ENCODE measurements at regions not wholly inside any gene's neighbourhood (a gene's known extent, or its start where the extent isn't known, plus 50 kb on each side); places are given as distances from the start of the nearest gene placed in this dataset.
"Not testable (repeated sequence)": the region's sequence is repeated elsewhere in the genome, so short reads cannot be mapped to it uniquely, and the experiment has no call there.

DNA sequence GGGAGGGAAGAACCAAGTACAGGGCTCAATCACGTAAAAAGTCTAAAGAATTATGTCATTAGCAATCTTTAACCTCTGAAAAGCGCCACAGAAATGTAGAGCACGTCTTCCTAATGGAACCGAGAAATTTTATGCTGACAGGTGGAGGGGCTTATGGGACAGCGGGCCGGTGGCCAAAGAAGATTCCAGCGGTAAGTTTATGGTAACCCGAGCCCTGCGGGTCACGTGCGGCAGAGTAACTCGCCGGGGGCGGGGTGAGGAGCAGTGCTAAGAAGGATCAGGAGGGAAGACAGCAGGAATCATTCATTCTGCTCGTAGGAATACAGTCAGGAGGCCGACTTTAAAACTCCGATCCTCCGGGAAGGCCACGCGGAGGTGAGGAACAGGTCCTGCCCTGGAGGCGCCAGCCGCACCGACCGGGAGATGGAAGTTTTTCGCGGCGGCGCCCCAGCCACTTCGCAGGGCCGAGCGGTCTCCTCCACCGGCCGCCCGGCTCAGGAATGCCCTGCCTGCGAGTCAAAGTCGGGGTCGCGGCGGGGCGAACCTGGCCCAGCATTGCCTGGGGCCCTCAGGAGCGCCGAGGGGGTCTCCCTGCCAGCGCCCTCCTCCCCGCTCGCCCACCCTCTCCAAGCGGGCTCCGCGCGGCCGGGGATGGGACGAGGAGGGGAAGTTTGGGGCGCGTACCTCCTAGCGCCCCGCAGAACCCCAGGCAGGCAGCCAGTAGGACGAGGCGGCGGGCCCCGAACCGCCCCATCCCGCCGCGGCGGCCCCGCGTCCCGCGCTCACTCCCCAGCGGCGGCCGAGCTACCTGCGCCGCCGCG lies 101.8 kb downstream of the ESM1 start:
- no peak for DNase-seq

DNA sequence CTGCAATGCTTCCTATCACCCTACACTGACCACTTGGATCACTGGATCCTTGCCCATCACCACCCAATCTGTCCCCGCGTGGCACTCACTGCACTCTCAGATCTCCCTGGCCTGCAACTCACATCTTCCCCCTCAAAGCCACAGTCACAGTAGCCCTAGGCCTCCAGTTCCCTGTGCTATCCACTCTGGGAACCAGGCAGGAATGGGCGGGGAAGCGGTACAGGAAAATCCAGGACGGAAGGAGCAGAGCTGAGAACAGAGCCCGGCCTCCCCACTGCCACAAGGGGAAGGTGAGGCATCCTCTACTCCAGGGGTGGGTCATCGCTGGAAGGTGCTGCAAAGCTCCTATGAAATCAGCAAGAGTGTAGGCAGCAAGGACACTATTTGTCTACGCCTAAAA lies 102.6 kb downstream of the ESM1 start:
- DNase-seq: no peak

DNA sequence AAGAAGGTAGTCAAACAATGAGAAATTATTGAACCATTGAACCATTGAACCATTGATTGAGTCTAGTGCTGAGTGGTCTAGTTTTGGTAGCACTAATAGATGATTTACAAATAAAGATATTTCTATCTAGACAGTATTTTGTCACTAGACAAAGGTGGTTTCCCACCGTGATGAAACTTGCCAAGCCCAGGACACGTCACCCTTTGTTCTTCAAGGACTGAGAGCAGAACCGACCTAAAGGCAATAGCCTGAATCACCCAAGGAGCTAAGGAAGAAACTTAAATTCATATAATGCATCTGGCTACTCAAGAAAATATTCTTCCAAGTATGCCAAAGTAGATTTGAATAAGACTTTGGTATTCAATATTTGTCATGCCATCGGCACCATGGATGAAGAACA lies 103.3 kb downstream of the ESM1 start:
- DNase-seq: no peak

DNA sequence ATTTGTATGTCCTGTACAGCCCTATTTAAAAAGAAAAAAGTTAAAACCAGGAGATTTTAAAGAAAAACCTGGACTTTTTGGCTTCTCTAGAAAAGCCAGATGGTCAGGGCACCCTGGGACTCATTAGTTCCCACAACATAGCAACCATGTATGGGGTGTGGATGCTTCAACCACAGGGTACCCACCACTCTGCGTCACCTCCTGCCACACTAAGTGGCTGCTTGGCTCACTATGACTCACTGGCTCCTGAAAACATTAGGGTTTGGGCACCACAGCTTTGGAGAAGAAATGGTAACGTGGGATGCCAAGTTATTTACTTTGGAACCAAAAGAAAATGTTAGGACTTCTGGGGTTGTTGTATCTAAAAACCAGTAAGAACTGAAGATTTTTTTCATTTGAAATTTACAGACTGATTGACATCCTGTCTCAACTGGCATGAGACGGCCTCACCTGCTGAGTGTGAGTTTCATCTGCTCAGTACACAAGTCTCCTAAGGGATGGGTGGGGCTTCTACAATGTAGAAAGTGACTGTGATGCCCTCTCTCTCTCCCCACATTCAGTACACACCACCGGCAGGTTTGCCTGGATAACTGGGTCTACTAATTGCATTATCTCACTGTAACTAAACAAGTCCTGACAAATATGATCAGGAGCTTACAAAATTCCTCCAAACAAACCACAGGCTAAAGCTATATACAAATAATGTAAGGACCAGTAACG lies 103.9 kb downstream of the ESM1 start:
- no peak for DNase-seq

DNA sequence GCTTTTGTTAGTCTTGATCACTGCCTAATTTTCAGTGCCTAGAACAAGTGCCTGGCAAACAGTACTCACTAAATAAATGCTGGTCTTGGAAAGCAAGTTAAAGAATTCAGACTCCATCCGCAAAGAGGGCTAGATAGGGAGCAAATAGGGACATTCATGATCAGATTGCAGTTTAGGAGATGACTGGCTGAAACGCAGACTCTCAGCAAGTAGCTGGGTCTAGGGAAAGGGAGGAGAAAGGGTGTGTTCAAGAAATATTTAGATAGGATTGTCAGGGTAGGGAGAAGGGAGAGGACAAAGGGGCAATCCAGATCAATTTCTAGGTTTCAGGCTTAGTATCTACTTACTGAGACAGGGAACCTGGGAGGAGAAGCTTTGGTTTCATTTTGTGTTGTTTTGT lies 108.4 kb downstream of the ESM1 start:
- DNase-seq: no peak

DNA sequence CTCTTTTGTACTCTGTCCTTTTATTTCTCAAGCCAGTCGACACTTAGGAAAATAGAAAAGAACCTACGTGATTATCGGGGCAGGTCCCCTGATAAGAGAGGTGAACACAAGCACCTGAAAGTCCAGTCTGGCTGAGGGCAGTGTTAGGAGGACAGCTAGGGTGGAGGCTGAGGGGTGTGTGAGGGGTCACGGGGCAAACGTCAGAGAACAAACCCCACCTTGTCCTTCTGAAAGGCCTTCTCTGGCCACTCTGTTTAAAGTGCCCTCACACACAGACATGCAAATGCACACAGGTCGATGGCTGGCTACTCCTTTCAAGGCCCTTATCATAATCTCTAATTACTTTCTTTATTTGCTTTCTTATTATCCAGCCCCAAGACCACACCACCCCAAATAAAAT lies 108.8 kb downstream of the ESM1 start:
- DNase-seq: no peak

DNA sequence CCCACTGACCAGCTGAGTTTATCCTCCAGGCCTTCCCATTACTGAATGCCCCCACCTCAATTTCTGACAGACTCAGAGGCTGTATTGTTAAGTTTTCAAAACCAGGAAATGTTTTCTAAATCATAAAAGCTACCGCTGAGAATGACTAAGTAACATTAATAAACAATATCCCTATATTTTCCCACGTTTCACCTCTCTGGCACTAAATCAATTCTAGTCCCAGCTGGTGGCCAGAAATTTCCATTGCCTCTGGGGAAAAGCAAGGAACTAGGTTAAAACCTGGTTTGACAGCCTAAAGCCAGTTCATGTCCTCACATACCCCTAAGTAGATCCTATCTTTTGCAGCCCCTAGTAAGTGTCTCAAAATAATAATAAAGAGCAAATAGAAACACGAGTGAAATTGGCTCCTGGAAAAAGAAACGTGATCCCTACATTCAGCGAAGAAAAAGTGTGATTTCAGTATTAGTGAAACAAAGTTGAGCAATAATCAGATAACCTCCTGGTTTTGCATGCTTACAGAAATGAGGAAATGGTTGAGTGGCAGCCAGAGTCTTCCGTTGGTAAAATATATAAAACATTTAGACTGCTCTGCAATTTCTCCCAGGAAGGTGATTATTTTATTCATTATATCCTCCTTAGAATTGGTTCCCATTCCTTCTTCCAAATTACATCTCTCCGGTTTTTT lies 110.9 kb downstream of the ESM1 start:
- DNase-seq: no peak

DNA sequence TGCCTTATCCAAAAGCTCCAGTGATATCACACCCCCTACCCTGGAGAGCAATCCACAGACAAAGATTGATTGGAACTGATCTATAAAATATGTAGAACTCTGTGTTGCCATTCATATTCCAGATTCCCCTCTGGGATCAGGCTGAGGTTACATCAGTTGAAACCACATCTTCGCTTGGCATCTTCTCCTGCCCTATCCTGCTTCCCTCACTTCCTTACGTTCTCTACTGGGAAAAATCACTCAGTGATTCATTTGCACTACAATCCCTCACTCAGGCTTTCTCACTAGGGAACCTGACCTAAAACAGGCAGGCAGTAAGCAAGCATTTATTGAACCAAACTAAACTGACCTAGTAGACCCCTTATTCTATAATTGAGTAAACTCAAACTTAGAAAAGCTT lies 111.7 kb downstream of the ESM1 start:
- DNase-seq: no peak

DNA sequence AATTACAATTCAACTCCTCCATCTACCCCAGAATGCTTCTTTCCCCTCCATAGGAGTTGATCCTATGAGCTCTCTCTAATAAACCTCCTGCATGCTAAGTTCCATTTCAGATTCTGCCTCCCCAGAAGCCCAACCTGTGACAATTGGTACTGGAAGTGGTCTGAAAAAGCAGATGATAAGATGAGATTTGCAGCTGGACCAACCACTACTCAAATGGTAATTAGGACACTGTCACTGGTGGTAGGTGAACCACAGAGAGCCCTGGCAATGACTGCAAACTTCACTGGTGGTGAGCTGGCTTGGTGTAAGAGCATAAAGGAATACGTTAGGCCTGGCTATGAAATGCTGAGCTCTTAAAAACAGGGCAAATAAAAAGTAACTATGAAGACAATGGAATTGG lies 112.6 kb downstream of the ESM1 start:
- no peak for DNase-seq

DNA sequence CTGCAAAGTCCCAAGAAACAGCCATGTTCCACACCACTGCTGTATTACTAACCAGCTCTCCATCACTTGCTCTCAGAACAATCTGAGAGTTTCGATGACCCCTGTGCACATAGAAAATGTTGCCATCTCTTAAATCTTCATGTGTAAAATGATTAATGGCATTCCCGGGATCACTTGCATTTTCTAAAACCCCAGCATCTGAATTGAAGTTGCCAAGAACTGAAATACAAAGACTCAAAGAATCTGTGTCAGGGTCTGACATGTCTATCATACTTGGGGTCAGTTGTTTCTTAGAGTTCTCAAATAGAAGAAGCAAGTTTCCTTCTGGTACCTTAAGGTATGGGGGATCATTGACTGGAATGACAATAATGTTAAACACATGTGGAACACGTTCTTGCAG lies 115.1 kb downstream of the ESM1 start:
- no peak for DNase-seq

DNA sequence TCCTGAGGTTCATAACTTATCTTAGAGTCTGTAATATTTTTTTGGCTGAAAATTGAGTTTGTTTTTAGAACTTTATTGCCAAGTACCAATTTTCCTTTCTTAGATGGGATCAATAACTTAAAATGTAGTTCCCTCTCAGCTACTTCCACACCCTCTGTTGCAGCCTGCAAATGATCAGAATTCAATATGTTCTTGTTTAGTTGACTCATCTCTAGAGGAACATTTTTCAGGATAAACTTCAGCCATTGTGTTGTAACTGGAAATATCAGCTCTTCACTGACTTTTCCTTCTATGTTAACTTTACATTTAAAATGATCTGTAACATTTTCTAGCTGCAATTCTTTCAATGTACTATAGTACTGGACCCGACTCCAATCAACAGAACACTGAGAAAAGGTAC lies 115.7 kb downstream of the ESM1 start:
- DNase-seq: no peak

DNA sequence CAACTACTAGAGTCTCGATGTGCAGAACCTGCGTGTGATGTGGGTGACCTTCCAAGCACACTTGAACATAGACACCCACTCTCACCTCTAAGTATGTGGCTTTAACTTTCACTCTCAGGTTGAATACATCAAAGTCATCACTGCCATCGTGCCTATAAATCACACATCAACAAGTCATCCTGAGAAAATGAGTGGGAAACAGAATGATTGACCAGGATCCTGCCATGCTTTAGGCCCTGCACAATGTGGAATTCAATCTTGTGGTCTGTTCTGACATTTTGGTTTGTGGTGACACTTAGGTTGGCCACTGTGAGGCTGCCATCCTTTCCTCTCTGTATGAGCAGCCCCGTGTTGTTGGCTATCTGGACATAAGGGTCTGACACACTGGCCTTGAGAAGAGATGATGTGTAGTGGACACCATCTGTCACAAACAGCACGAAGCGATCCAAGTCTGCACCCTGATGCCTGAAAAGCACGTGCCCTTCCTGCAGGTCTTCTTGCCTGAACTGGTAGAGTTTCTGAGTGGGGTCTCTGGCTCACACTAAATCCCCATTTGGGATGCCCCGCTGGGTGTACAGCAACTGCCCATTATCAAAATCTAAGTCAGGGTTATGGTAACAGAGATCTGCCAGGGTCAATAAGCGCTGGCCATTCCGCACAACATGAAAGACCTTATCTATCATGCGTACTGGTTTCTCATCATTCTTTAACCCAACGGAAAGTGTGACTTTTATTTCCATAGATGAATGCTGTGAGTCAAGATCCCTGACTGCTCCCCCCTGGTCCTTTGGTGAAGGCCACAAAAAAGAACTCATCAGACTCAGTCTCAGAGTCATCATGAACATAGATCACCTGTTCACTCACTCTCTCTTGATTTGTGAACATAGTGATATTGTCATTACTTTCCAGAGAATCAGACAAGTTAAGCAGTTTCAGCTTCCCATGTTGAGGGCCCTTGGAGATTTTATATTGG lies 116.6 kb downstream of the ESM1 start:
- no peak for DNase-seq

DNA sequence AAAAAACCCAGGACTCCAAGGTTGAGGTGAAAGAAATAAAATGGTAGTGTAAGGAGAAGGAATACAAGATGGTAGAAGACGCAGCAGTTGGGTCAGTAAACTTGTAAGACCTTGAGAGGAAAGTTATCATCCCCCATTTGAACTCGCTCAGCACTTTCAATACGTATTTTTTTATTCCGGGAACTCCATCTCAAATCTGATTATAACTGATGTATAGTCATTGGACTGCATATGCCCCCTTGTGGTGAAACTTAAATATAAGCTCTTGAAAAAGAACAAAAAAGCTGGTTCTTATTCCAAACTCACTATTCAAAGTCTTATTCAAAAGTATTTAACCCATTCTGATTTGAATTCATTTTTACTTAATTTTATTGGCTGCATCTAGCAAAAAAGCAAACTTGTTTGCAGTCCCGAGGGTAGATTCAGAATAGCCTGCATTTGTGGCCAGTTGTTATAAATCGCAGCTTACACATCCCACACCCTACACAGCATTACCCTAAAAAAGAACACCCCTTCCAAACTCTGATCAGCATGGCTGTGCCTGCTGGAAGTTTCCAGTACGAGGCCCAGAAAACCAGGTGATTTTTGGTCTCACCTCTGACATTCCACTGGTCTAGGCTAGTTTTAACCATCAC lies 118.0 kb downstream of the ESM1 start:
- no peak for DNase-seq

DNA sequence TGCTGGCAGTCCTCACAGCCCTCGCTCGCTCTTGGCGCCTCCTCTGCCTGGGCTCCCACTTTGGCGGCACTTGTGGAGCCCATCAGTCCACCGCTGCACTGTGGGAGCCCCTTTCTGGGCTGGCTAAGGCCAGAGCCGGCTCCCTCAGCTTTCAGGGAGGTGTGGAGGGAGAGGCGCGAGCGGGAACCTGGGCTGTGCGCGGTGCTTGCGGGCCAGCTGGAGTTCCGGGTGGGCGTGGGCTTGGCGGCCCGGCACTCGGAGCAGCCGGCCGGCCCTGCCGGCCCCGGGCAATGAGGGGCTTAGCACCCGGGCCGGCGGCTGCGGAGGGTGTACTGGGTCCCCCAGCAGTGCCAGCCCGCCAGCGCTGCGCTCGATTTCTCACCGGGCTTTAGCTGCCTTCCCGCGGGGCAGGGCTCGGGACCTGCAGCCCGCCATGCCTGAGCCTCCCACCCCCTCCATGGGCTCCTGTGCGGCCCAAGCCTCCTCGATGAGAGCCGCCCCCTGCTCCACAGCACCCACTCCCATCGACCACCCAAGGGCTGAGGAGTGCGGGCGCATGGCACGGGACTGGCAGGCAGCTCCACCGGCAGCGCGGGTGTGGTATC lies 120.4 kb downstream of the ESM1 start:
- DNase-seq: not testable (repeated sequence)

DNA sequence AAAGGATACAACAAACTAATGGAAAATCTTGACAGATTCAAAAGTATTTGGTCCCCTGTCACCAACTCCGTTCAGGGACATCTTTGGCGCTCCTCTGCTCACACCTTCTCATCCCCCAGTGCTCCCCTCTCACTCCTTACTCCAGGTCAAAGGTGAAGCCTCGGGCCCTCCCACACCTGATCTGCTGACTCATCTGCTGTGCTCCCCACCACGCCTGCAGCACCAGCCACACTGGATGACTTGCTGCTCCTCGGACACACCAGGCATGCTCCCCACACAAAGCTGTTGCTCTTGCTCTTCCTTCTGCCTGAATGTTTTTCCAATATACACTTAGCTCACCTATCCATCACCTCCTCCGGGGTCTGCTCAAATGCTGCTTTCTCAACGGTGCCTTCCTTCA lies 123.4 kb downstream of the ESM1 start:
- DNase-seq: no peak

DNA sequence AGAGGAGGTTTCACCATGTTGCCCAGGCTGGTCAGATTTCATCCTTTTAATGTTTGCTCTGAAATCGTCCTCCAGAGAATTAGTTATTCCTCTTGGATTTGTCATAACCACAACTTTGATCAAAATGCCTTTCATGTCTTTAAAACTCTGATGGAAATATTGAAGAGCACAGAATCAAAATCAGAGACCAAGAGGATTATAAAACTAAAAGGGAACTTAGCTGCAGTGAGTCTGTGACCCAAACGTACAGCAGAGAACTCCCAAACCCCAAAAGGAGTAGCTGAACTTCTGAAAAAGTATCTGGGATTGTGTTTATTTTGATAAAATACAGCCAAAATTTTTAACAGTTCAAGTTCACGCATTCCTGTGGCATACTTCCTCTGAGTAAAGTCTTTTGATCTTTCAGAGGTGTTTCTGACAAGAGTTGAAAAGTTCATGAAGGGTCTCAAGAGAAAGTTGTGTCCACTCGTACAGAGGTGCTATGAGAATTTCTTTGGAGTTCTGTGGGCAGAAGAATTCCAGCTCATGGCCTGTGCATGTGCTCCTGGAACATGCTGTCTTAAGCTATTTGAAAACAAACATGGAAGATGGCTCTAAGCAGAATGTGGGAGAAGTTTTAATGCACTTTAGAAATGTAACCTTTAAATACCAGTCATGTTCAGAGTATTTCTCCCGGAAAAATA lies 124.0 kb downstream of the ESM1 start:
- DNase-seq: no peak

DNA sequence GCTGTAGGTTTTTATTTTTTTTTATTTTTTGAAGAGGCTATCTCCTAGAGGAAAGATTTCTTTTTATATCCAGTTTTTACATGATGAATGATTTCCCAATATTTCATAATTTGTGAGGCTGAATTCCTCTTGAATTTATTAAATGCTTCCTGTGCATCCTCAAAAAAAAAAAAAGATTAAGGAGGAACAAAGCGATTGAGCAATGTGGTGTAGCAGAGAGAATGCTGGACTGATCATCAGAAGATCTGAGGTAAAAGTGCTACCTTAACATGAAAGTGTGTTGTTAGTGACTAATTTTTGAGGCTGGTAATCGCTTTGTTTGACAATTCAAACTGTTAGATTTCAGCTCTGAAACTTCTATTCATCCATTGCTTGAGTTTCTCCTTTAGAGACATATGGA lies 125.1 kb downstream of the ESM1 start:
- no peak for DNase-seq

DNA sequence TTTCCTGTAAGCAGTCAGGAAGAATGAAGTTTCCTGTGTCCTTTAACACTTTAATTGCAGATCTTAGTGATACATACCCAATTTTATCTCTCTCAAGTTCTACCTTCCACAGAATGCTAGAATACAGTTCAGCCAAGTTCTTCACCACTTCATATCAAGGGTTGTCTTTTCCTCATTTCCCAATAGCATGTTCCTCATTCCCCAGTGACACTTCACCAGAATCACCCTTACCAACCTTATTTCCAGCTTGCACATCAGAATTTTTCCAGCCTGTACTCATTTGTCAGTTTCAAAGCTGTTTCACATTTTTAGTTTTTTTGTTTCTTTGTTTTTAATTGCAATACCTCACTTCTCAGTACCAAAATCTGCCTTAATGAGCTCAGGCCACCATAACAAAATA lies 126.1 kb downstream of the ESM1 start:
- DNase-seq: no peak

DNA sequence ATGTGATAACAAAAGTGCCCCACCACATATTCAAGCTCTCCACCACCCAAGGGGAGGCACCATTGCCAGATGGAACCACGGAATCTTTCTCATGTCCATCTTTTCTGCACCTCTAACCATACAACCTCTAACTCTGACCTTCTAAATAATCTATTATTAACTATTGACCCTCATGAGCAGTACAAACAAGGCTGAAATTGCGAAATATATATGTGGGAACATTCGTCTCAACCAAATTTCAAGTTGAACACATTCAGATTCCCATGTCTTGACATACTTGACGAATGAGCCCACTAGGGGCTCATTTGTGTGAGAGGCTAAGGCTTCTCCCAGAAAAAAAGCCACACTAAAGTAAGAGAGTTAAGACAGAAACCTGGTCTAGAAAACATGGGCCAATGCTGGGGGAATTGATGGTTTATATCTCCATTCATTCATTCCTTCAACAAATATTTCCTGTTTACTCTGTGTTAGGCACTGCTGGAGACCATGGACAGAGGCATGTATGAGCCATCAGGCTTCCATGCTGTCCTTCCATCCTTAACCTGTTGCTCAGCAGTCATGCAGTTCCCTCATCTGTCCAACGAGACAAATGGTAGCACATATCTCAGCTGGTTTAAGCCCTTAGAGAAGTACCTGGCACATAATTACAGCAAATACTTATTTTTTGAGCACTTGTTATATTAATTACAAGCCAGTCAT lies 130.4 kb downstream of the ESM1 start:
- DNase-seq: no peak

DNA sequence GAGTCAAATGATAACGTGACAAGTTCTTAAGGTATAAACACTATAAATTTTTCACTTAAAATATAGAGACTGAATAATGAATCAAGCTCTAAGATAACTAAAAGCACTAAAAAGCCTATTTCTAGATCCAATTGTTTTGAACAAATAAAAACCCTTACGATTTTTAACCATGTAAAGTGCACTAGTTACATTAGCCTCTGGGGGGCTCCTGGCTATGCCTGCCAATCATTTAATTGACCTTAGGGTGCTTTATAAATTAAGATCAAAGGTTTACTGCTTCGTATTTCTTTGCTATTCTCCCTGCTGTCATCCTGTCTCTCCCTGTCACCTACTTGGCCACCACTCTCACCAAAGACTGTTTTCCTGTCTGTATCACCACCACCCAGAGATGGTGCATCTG lies 133.4 kb downstream of the ESM1 start:
- no peak for DNase-seq

DNA sequence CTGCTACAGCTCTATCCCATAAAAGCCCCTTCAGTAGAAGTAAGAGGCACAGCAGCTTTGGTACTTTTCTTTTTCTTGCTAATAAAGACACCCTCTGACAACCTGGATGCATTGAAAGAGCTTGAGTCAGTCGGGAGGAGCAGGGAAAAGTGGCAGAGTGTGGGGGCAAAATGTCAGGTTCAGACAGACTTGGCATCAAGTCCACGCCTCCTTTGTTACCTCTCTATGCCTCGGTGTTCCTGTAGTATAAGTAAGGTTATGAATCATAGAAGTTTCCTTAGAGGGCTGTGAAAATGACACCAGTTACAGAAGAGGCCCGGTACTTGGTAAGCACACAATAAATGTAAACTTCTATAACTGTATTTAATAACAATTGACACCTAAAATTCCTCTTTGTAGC lies 133.9 kb downstream of the ESM1 start:
- DNase-seq: no peak
